ENCODE measurements at regions not wholly inside any gene's neighbourhood (a gene's known extent, or its start where the extent isn't known, plus 50 kb on each side); places are given as distances from the start of the nearest gene placed in this dataset.
"Not testable (repeated sequence)": the region's sequence is repeated elsewhere in the genome, so short reads cannot be mapped to it uniquely, and the experiment has no call there.

GRCh38 chr12:74171478-74171909 lies 366.1 kb upstream of the ATXN7L3B start:
- DNase-seq, result no peak

- DNase-seq, result not testable (repeated sequence)
These were observed 362.7 kb upstream of the ATXN7L3B start for GRCh38 chr12:74174961-74175360.

- no peak for DNase-seq
These were observed 352.3 kb upstream of the ATXN7L3B start for GRCh38 chr12:74185360-74185759.

- DNase-seq, result no peak
These were observed 344.4 kb upstream of the ATXN7L3B start for GRCh38 chr12:74193191-74193590.

- no peak for DNase-seq
These were observed 333.4 kb upstream of the ATXN7L3B start for GRCh38 chr12:74204236-74204635.

- DNase-seq, result no peak
These were observed 309.6 kb upstream of the ATXN7L3B start for GRCh38 chr12:74227846-74228545.

- no peak for DNase-seq
These were observed 308.0 kb upstream of the ATXN7L3B start for GRCh38 chr12:74229671-74230070.

GRCh38 chr12:74235342-74235741 lies 302.3 kb upstream of the ATXN7L3B start:
- no peak for DNase-seq

- DNase-seq, result no peak
These were observed 296.3 kb upstream of the ATXN7L3B start for GRCh38 chr12:74241341-74241740.

GRCh38 chr12:74242088-74242487 lies 295.5 kb upstream of the ATXN7L3B start:
- no peak for DNase-seq

GRCh38 chr12:74245458-74245857 lies 292.2 kb upstream of the ATXN7L3B start:
- no peak for DNase-seq

GRCh38 chr12:74250891-74251290 lies 286.7 kb upstream of the ATXN7L3B start:
- no peak for DNase-seq

GRCh38 chr12:74253826-74254225 lies 283.8 kb upstream of the ATXN7L3B start:
- not testable (repeated sequence) for DNase-seq

- no peak for DNase-seq
These were observed 282.9 kb upstream of the ATXN7L3B start for GRCh38 chr12:74254784-74255183.

- no peak for DNase-seq
These were observed 278.4 kb upstream of the ATXN7L3B start for GRCh38 chr12:74259199-74259598.

- no peak for DNase-seq
These were observed 272.9 kb upstream of the ATXN7L3B start for GRCh38 chr12:74264692-74265091.

GRCh38 chr12:74269355-74269754 lies 268.3 kb upstream of the ATXN7L3B start:
- not testable (repeated sequence) for DNase-seq

GRCh38 chr12:74280156-74280655 lies 257.4 kb upstream of the ATXN7L3B start:
- no peak for DNase-seq

- not testable (repeated sequence) for DNase-seq
These were observed 256.0 kb upstream of the ATXN7L3B start for GRCh38 chr12:74281401-74282180.

- no peak for DNase-seq
These were observed 254.0 kb upstream of the ATXN7L3B start for GRCh38 chr12:74283646-74284045.

- DNase-seq, result no peak
These were observed 251.9 kb upstream of the ATXN7L3B start for GRCh38 chr12:74285773-74286172.

- no peak for DNase-seq
These were observed 251.4 kb upstream of the ATXN7L3B start for GRCh38 chr12:74286254-74286653.

GRCh38 chr12:74292351-74293194 lies 245.1 kb upstream of the ATXN7L3B start:
- DNase-seq, result no peak

Data from midbrain (tissue), 1 donor.